ENCODE measurements at regions not wholly inside any gene's neighbourhood (a gene's known extent, or its start where the extent isn't known, plus 50 kb on each side); places are given as distances from the start of the nearest gene placed in this dataset.

- TF ChIP-seq SREBF2 (IDR thresholded peaks at IDR 0.05; ENCODE audit: low read length) (no peak), EED (IDR thresholded peaks at IDR 0.05; ENCODE audit: low read depth) (peak; percentile 65), ZNF207 (IDR thresholded peaks at IDR 0.05; ENCODE audit: borderline replicate concordance) (no peak), SUPT20H (IDR thresholded peaks at IDR 0.05; ENCODE audit: borderline replicate concordance, control insufficient read depth, low read depth, low read length) (no peak), SRF (IDR thresholded peaks at IDR 0.05; ENCODE audit: low read depth in 2 of 2, low read length in 2 of 2) (no peak), KAT2A (conservative IDR thresholded peaks at IDR 0.05; ENCODE audit: control insufficient read depth, low read depth, low read length) (no peak), CREM (IDR thresholded peaks at IDR 0.05; ENCODE audit: low read depth) (peak; percentile 65; the same call in 1 of the 2 replicates), SPI1 (IDR thresholded peaks at IDR 0.05; ENCODE audit: borderline replicate concordance, insufficient read depth, low read depth, low read length) (no peak), RCOR1 (conservative IDR thresholded peaks at IDR 0.05; ENCODE audit: low read depth, low read length) (no peak), MLLT1 (IDR thresholded peaks at IDR 0.05) (no peak), MTA2 (IDR thresholded peaks at IDR 0.05; ENCODE audit: low read depth) (peak; percentile 88), CBFB (IDR thresholded peaks at IDR 0.05; ENCODE audit: low read depth) (0 out of 2 replicates have a peak, but pooled peaks have one; percentile 36), IRF4 (IDR thresholded peaks at IDR 0.05; ENCODE audit: low read depth, low read length) (peak; percentile 55; the same call in 1 of the 2 replicates), BRCA1 (IDR thresholded peaks at IDR 0.05; ENCODE audit: low read depth, low read length) (no peak), NFYA (IDR thresholded peaks at IDR 0.05; ENCODE audit: borderline replicate concordance, low read depth, low read length) (no peak), KDM1A (IDR thresholded peaks at IDR 0.05; ENCODE audit: borderline replicate concordance) (no peak), HCFC1 (IDR thresholded peaks at IDR 0.05; ENCODE audit: low read length) (no peak), MEF2A (IDR thresholded peaks at IDR 0.05; ENCODE audit: insufficient read depth, low read depth, low read length) (peak; percentile 95), SMARCA5 (IDR thresholded peaks at IDR 0.05) (no peak)
- TF ChIP-seq, protein P1, sequence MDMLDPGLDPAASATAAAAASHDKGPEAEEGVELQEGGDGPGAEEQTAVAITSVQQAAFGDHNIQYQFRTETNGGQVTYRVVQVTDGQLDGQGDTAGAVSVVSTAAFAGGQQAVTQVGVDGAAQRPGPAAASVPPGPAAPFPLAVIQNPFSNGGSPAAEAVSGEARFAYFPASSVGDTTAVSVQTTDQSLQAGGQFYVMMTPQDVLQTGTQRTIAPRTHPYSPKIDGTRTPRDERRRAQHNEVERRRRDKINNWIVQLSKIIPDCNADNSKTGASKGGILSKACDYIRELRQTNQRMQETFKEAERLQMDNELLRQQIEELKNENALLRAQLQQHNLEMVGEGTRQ (IDR thresholded peaks at IDR 0.05; ENCODE audit: borderline replicate concordance, low read depth, low read length), result no peak
- TF ChIP-seq, protein P2, sequence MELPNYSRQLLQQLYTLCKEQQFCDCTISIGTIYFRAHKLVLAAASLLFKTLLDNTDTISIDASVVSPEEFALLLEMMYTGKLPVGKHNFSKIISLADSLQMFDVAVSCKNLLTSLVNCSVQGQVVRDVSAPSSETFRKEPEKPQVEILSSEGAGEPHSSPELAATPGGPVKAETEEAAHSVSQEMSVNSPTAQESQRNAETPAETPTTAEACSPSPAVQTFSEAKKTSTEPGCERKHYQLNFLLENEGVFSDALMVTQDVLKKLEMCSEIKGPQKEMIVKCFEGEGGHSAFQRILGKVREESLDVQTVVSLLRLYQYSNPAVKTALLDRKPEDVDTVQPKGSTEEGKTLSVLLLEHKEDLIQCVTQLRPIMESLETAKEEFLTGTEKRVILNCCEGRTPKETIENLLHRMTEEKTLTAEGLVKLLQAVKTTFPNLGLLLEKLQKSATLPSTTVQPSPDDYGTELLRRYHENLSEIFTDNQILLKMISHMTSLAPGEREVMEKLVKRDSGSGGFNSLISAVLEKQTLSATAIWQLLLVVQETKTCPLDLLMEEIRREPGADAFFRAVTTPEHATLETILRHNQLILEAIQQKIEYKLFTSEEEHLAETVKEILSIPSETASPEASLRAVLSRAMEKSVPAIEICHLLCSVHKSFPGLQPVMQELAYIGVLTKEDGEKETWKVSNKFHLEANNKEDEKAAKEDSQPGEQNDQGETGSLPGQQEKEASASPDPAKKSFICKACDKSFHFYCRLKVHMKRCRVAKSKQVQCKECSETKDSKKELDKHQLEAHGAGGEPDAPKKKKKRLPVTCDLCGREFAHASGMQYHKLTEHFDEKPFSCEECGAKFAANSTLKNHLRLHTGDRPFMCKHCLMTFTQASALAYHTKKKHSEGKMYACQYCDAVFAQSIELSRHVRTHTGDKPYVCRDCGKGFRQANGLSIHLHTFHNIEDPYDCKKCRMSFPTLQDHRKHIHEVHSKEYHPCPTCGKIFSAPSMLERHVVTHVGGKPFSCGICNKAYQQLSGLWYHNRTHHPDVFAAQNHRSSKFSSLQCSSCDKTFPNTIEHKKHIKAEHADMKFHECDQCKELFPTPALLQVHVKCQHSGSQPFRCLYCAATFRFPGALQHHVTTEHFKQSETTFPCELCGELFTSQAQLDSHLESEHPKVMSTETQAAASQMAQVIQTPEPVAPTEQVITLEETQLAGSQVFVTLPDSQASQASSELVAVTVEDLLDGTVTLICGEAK (IDR thresholded peaks at IDR 0.05; ENCODE audit: borderline replicate concordance), result no peak
- TF ChIP-seq, protein P3, sequence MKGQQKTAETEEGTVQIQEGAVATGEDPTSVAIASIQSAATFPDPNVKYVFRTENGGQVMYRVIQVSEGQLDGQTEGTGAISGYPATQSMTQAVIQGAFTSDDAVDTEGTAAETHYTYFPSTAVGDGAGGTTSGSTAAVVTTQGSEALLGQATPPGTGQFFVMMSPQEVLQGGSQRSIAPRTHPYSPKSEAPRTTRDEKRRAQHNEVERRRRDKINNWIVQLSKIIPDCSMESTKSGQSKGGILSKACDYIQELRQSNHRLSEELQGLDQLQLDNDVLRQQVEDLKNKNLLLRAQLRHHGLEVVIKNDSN (IDR thresholded peaks at IDR 0.05; ENCODE audit: borderline replicate concordance, extremely low read length, insufficient read depth, low read depth, low read length), result no peak
These were observed 167.6 kb upstream of the WWC1 start (continued) for GRCh38 chr5:168123631-168124528.

Measured in GM12878 (cell line).